Subcutaneous adipose tissue (tissue), 1 donor: ENCODE measurements at regions not wholly inside any gene's neighbourhood (a gene's known extent, or its start where the extent isn't known, plus 50 kb on each side); places are given as distances from the start of the nearest gene placed in this dataset.

Source experiments
- CTCF ChIP-seq: fragments of 450-650 bp; IDR thresholded peaks from one replicate; pipeline ENCODE4 v1.5.1; 2016; ENCODE audit warnings: low read depth, mild to moderate bottlenecking, control low read depth, antibody characterized with exemption, moderate library complexity

GRCh38 chr20:48273843-48274242 is 488.6 kb upstream of the SULF2 start:
- no peak for TF ChIP-seq CTCF

GRCh38 chr20:48270885-48271284 is 485.6 kb upstream of the SULF2 start:
- TF ChIP-seq CTCF = no peak

- no peak for TF ChIP-seq CTCF
Observed at GRCh38 chr20:48267860-48268633, 482.8 kb upstream of the SULF2 start.

DNA sequence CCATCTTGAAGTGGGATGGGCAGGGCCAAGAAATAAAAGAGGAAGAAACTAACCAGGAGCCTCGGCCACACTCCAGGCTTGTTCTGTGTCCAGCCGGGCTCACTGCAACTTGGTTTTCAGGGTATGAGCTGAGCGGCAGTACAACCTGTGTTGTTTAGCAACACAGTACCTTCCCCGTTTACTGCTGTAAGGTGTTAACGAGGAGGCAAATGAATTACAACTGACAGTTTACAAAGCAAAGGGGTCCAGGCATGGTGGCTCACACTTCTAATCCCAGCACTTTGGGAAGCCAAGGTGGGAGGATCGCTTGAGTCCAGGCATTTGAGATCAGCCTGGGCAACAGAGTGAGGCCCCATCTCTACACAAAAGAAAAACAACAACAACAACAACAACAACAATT is 481.3 kb upstream of the SULF2 start:
- no peak for TF ChIP-seq CTCF

GRCh38 chr20:48265791-48266190 is 480.5 kb upstream of the SULF2 start:
- TF ChIP-seq CTCF = no peak

GRCh38 chr20:48262955-48263354 is 477.7 kb upstream of the SULF2 start:
- no peak for TF ChIP-seq CTCF

DNA sequence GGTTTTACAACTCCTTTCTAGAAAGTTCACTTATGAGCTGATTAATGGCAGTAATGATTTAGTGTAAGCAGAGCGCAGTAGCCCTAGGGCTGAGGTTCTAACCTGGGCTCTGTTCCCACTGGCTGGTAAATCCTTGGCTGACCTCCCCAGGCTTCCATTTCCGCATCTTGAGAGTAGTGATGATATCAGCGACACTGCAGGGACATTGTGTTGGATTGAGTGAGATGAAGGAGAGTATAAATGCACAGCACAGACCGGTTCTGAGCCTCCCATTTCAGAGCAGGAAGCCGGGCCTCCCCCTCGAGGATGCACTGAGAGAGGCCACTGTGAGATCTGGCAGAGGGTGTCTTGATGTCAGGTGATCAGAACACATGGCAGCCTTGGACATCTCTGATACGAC is 477.2 kb upstream of the SULF2 start:
- no peak for TF ChIP-seq CTCF
